ENCODE measurements at regions not wholly inside any gene's neighbourhood (a gene's known extent, or its start where the extent isn't known, plus 50 kb on each side); places are given as distances from the start of the nearest gene placed in this dataset.

- Histone ChIP-seq H3K27me3 (ENCODE audit: control insufficient read depth in 2 of 2, insufficient read depth in 2 of 2, low read length in 2 of 2) (no peaks in the 10 kb centered on the region), H3K27ac (ENCODE audit: extremely low read depth, low read depth, low read length) (no peak overlapping the region), H4K20me1 (replicated peaks; ENCODE audit: control insufficient read depth, insufficient read depth, low read length) (no peaks in the 10 kb centered on the region), H3K36me3 (ENCODE audit: control insufficient read depth, insufficient read depth, low read length) (no peaks in the 10 kb centered on the region), H3K4me3 (no peak overlapping the region), H3K79me2 (ENCODE audit: control insufficient read depth, insufficient read depth, low read length) (no peaks in the 10 kb centered on the region), H3K9ac (ENCODE audit: insufficient read depth in 1 of 2, low read depth in 2 of 2, low read length in 2 of 2) (no peak overlapping the region), H3K9me1 (ENCODE audit: control insufficient read depth, insufficient read depth, low read length) (no peaks in the 10 kb centered on the region), H2AFZ (ENCODE audit: low read depth, low read length) (no peak overlapping the region), H3K4me1 (replicated peaks in 1 of 2; ENCODE audit: control insufficient read depth in 2 of 2, insufficient read depth in 2 of 2, low read length in 2 of 2) (no peaks in the 10 kb centered on the region), H3K4me2 (ENCODE audit: insufficient read depth, low read length) (no peak overlapping the region), H3K9me3 (replicated peaks; ENCODE audit: control insufficient read depth, insufficient read depth, low read depth, low read length) (no peaks in the 10 kb centered on the region)
- ChIA-PET POLR2A (no interaction called here), CTCF (ENCODE audit: low intra/inter-chr PET ratio) (no interaction called here)
- in situ Hi-C loops (cut with MboI), result no loop called here
- no TSS peak for BruUV-seq (replicated peaks)
- FAIRE-seq, result no peak
- DNase-seq (ENCODE audit: extremely low read depth in 1 of 4, low spot score in 3 of 4), result no peak
- no peak for ATAC-seq
- WGBS (ENCODE audit: insufficient coverage, low coverage, missing lambda C conversion rate), result 0% methylated on average over 1 of the region's 1 CpG
- intact Hi-C loops (cut with micrococcal nuclease), result no loop called here
- no peak for TF ChIP-seq PYGO2 (tag; IDR thresholded peaks at IDR 0.05)
- TF ChIP-seq ZNF239 (CRISPR knock-in tag; IDR thresholded peaks at IDR 0.05), result no peak
- TF ChIP-seq SRSF3 (IDR thresholded peaks at IDR 0.05; ENCODE audit: insufficient read depth, low read length), result no peak
- no peak for TF ChIP-seq PURB (CRISPR knock-in tag; IDR thresholded peaks at IDR 0.05; ENCODE audit: low read depth)
- no peak for TF ChIP-seq CBFA2T3 (IDR thresholded peaks at IDR 0.05)
- no peak for TF ChIP-seq SIN3B (IDR thresholded peaks at IDR 0.05; ENCODE audit: low read depth)
- no peak for TF ChIP-seq E4F1 (CRISPR knock-in tag; IDR thresholded peaks at IDR 0.05; ENCODE audit: borderline replicate concordance)
- no peak for TF ChIP-seq LEF1 (IDR thresholded peaks at IDR 0.05)
- no peak for TF ChIP-seq TFE3 (CRISPR knock-in tag; IDR thresholded peaks at IDR 0.05)
- no peak for TF ChIP-seq ZBTB17 (CRISPR knock-in tag; IDR thresholded peaks at IDR 0.05)
- no peak for TF ChIP-seq ELF4 (CRISPR knock-in tag; IDR thresholded peaks at IDR 0.05)
- TF ChIP-seq HMGN3 (IDR thresholded peaks at IDR 0.05; ENCODE audit: borderline replicate concordance, extremely low read depth, insufficient read length, low read depth, low read length), result no peak
- TF ChIP-seq POLR2B (IDR thresholded peaks at IDR 0.05; ENCODE audit: low read depth, partially characterized antibody), result no peak
- TF ChIP-seq ZBTB11 (CRISPR knock-in tag; IDR thresholded peaks at IDR 0.05), result no peak
- no peak for TF ChIP-seq MTF1 (CRISPR knock-in tag; IDR thresholded peaks at IDR 0.05; ENCODE audit: borderline replicate concordance)
- no peak for TF ChIP-seq ZNF695 (CRISPR knock-in tag; IDR thresholded peaks at IDR 0.05)
- no peak for TF ChIP-seq ZNF764 (CRISPR knock-in tag; IDR thresholded peaks at IDR 0.05; ENCODE audit: low read depth)
- TF ChIP-seq PPARD (CRISPR knock-in tag; IDR thresholded peaks at IDR 0.05), result no peak
These were observed 856.7 kb upstream of the PRKX start for GRCh38 chrX:4570151-4570550.
